Adrenal gland (tissue), 5 donors: ENCODE measurements at regions not wholly inside any gene's neighbourhood (a gene's known extent, or its start where the extent isn't known, plus 50 kb on each side); places are given as distances from the start of the nearest gene placed in this dataset.

ENCODE experiments used
- POLR2A ChIP-seq, 2 donors: fragments of 450-650 bp; IDR thresholded peaks; one replicate each; pipeline ENCODE4 v1.6.1; 2017; ENCODE audit warnings: antibody characterized with exemption in 2 of 2, mild to moderate bottlenecking in 2 of 2, moderate library complexity in 1 of 2
- TF ChIP-seq, protein P1 (sequence below), 6 experiments: fragments of 450-650 bp in 4 of 6; fragments of 200-600 bp in 2 of 6; sonication (generic) in 1 of 6; IDR thresholded peaks; 1 replicate in 5 of 6; 2 replicates in 1 of 6; pipeline versions ENCODE4 v1.5.1 to v1.8.0; 2016 to 2021; ENCODE audit warnings: antibody characterized with exemption in 6 of 6, mild to moderate bottlenecking in 2 of 6, moderate library complexity in 1 of 6
- donor health status: DM: no; HTN: no; CAD: no.

DNA sequence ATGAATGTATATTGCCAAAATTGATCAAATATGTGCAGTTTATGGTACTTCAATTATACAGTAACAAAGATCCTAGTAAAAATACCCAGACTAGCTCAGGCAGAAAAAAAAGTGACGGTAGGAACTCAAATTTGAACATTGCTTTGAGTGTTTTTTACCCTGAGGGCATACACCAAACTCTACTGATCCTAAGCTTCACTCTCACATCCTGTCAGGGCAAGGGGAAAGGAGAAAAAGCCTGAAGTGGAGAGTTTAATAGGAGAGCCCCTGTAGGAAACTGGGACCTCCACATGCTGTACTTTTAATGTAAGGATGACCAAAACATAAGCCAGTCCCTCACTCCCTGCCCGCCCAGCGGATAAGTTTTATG, 59.8 kb upstream of the GNG12 start:
- TF ChIP-seq, protein P1, sequence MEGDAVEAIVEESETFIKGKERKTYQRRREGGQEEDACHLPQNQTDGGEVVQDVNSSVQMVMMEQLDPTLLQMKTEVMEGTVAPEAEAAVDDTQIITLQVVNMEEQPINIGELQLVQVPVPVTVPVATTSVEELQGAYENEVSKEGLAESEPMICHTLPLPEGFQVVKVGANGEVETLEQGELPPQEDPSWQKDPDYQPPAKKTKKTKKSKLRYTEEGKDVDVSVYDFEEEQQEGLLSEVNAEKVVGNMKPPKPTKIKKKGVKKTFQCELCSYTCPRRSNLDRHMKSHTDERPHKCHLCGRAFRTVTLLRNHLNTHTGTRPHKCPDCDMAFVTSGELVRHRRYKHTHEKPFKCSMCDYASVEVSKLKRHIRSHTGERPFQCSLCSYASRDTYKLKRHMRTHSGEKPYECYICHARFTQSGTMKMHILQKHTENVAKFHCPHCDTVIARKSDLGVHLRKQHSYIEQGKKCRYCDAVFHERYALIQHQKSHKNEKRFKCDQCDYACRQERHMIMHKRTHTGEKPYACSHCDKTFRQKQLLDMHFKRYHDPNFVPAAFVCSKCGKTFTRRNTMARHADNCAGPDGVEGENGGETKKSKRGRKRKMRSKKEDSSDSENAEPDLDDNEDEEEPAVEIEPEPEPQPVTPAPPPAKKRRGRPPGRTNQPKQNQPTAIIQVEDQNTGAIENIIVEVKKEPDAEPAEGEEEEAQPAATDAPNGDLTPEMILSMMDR (IDR thresholded peaks at IDR 0.05): no peak
- no peak for TF ChIP-seq POLR2A (IDR thresholded peaks at IDR 0.05)
